Occipital lobe (tissue), 1 donor: ENCODE measurements at regions not wholly inside any gene's neighbourhood (a gene's known extent, or its start where the extent isn't known, plus 50 kb on each side); places are given as distances from the start of the nearest gene placed in this dataset.

Source experiments
- DNase-seq: peaks from one replicate; lab custom pipeline; 2025; lab: John Stamatoyannopoulos, UW

DNA sequence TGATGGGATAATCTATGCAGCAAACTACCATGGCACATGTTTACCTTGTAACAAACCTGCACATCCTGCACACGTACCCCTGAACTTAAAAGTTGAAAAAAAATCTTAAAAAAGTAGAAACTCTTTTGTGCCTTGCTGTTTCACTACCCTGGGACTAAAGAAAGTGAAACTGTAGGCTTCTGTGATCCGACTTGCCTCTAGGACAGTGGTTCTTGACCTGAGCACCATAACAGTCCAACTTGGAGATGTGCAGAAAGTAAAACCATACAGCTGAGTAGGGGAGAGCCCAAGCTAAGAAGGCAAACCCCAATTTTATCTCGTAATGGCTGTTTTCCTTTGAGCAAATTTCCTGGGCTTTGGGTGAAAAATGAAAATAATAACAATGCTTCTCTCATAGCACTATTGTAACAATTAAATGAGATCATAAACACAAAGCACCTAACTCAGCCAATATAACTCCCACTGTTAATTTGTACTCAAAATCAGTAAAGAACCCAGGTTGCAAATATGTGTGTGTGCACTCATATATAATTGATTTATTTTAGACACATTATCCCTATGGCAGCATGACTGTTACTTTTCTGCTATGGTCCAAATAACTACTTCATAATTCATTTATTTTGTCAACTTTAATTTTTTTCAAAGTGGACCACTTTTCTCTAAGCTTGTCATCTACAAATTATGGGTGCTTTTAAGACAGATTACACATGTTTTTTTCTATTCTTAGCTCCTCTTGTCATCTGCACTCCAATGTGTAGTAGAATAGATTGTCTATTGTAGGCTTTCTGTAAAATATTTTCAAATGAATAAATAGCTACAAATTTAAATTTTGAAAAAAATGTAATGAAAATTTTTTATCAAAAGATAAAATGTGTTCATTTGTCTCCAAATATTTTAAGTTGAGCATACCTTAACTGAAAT, 334.9 kb downstream of the BTG1 start:
- no peak for DNase-seq

DNA sequence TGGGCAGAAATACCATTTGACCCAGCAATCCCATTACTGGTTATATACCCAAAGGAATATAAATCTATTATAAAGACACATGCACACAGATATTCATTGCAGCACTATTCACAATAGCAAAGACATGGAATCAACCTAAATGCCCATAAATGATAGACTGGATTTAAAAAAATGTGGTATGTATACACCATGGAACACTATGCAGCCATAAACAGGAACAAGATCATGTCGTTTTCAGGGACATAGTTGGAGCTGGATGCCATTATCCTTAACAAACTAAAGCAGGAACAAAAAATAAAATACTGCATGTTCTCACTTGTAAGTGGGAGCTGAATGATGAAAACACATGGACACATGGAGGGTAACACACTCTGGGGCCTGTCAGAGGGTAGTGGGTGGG, 335.6 kb downstream of the BTG1 start:
- no peak for DNase-seq

DNA sequence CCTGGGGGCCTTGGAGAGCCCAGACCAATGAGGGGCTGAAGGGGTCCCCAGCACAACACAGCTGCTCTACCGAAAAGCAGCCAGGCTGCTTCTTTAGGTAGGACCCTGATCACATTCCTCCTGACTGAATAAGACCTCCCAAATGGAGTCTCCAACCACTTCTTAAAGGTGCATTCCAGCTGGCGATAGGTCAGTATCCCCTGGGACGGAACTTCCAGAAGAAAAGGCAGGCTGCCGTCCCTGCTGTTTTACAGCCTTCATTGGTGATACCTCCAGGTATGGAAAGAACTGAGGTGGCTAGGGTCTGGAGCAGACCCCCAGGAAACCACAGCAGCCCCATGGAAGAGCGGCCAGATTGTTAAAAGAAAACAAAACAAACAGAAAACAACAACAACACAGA, 340.6 kb downstream of the BTG1 start:
- DNase-seq: no peak

GRCh38 chr12:91804533-91804932, 341.1 kb downstream of the BTG1 start:
- DNase-seq: no peak

- no peak for DNase-seq
These were observed 344.6 kb downstream of the BTG1 start for GRCh38 chr12:91801048-91801447.

- no peak for DNase-seq
These were observed 352.0 kb downstream of the BTG1 start for GRCh38 chr12:91793676-91794075.

GRCh38 chr12:91792597-91792996, 353.0 kb downstream of the BTG1 start:
- DNase-seq: no peak

DNA sequence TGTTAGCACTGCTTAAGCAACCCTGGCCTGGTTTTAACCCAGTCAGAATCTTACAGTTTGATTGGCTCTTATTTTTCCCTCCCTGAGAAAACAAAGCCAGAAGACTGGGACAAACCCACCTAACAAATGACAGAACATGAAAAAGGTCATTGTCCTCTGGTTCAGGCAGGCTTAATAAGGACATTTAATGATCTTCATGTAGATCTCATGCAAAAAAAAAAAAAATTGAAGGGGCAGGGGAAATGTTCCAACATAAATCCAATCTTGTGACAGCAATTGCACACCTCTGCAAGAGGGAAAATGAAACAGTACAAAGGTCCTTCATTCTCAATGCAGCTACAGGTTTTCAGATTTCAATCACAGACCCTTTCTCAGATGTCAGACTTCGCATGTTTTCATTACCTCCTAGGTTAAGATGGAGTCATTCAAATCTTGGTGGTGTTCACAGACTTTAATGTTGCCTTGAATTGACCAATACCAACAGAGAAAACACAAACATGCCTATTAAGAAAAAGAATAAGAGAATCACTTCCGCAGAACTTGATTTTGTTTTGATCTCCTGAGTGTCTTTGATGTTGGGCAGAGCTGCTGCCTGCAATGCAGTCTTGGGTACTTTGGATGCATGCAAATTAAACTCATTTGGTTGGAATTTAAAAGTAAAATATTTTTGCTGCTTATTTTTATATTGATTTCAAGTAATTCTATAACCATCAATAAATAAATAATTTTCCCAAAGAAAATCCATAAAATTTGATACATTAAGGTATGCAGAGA, 359.0 kb downstream of the BTG1 start:
- DNase-seq: no peak

DNA sequence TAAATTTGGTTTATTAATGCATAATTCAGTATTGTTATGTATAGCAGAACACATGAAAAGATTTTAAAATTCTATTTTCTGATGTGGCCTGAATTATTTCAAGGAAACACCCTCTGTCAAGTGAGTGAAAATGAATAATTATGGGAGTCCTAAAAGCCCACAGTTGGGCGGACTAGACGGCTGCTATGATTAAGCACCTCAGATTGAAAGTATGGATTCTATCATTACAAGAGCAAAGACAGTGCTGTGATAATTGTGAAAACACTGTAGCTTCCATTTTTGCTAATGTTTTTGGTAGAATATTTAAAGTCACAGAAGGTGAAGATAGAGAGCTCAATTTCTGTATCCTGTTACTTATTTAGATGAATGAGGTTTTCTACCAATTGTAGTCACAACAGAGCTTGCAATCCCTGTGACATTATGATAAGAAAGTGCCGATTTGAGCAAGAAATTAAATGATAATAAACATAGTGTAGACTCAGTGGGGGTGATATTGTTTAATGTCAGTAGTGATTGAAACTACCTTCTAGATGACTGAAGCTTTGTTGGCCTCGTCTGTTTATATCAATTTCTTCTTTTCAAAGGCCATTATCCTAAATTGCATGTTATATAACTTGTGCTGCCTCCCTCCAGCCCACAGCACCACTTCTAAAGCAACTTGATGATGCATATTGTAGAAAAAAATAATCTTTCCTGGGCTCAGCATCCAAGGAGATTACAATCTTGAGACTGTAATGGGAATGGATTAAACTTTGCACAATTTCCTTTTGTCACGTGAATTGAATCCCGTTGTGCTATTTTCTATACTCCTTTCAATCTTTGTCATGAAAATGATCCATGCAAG, 359.8 kb downstream of the BTG1 start:
- no peak for DNase-seq

DNA sequence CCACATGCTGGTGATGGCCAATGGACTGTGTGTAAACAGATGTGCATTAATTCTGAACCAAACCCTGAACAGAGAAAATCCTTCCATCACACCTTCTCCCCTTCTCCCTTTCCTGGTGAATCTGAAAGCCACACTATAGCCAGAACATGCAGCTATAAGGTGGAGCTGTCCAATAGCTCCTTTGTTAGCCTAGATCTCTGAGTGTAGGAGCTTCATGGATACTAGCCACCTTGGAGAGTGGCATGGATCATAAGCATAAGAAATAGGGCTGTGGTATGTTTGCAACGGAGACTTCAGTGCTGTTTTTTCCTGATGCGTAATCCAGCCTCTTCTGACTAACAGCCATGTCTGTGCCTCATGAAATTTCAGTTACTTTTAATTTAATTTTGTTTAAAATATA, 364.5 kb downstream of the BTG1 start:
- DNase-seq: no peak

DNA sequence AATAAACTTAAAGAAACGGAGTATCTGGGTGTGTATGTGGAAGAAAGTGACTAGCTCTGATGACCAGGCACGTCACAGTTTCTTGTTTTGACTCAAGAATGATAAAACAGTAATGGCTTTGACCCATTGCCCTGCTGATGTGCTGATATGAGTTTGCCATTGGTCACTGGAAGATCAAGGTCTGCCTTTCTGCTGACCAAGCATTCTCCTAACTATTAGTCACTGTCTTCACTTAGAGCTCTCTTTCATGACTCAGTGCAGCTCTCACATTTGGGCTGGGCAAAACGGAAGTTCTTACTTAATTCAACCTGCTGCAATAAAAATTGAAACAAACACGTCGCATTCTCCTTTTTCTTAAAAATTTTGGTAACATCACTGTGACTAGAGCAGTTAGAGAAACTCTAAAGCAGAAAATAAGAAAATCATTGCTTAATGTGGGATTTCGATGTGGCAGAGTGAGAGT, 366.7 kb downstream of the BTG1 start:
- DNase-seq: no peak

DNA sequence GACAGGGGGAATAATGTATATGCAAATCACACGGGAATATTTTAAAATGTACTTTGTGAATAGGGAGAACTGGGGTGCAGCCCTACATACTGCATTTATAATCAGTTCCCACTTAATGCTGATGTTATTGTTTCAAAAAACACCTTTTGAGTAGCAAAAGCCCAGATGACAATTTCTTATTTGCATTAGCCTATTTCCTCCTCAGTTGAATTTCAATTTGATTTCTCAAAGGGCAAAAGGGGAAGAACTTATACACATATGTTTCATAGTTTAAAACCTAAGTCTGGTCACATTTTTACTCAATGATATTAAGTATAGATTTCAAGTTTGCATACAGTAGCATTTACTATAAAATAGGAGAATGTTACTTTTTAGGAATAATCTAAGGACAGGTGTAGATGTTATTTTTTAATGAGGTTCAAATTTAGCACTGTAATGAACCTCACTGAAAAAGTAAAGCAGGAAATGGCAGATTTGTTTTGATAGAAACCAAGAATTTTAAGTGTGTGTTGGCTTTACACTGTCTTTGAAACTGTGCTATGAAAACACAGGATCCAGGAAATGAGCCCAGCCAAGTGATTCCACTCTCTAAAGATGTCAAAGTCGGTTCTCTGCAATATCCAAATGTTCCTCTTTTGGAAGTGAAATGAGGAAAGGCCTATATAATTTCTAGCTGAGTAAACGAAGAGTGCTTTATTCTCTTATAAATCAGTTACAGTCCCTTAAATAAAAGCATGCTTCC, 367.4 kb downstream of the BTG1 start:
- no peak for DNase-seq

DNA sequence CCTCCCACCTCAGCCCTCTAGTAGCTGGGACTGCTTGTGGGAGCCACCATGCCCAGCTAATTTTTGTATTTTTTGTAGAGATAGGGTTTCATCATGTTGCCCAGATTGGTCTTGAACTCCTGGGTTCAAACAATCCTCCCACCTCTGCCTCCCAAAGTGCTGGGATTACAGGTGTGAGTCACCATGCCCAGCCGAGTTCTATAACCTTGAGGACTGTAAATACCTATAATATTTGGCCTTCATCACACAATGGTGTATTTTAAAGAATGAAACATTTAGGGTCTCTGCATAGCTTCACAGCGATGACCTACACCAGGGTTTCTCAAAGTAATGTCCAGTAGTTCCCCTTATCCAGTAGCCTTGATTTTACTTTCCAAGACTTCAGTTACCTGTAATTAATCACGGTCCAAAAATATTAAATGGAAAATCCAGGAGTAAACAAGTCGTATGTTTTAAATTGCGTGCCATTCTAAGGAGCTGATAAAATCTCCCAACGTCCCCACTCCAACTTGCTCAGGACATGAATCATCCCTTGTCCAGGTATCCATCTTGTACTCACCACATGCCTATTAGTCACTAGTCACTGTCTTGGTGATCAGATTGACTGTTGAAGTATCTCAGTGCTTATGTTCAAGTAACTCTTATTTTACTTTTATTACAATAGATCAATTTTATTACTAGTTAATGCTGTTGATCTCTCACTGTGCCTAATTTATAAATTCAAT, 368.2 kb downstream of the BTG1 start:
- no peak for DNase-seq

DNA sequence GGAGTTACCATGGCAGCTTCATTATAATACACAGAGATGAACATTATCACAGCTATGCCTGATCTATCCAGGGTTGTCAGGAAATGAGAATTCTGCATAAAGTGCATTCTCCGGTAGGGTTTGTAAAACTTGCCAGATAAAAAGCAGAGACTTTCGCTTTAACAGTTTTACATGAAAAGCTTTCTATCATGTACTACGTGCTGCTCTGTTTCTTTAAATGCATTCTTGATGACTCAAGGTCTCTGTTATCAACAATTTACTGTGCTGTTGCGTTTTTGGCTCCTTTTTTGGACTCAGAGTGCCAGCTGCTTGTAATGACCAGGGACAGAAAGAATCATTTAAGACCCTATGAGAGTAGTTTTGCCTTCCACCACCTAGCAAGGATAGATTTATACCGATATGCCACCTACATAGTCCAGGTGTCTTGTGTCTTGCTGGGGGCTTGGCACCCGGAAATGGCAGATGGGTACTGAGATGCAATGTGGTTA, 371.2 kb downstream of the BTG1 start:
- DNase-seq: no peak

DNA sequence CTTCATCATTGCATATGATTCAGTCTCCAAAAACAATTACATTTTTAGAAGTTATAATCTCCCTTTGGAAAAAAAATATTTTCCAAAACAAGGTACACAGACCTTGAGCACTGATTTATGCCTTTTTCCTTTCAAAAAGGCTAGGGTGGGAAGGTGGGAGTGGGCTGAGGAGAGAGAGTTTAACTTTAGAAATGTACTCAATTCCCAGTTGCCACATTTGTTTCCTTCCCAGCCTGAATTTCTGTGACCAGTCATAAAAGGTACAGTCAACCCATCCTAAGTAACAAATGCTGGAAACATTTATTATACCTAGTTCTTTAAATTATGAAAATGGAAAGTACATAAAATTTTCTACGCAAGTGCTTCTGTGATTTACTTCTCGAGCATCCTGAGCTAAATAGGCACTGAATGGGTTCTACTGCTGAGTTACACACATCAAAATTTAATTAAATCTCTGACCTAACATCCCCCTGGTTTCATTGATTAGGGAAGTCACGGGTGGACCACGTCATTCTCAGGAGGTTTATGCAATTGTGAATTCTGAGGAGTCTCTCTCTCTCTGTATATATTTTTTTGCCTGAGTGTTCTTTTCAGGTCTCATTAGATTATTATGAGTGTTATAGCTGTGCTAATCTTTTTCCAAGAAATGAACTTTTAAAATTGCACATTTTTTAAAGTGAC, 371.8 kb downstream of the BTG1 start:
- no peak for DNase-seq

- no peak for DNase-seq
These were observed 373.2 kb downstream of the BTG1 start for GRCh38 chr12:91772411-91772810.

GRCh38 chr12:91769736-91770135, 375.9 kb downstream of the BTG1 start:
- DNase-seq: no peak

DNA sequence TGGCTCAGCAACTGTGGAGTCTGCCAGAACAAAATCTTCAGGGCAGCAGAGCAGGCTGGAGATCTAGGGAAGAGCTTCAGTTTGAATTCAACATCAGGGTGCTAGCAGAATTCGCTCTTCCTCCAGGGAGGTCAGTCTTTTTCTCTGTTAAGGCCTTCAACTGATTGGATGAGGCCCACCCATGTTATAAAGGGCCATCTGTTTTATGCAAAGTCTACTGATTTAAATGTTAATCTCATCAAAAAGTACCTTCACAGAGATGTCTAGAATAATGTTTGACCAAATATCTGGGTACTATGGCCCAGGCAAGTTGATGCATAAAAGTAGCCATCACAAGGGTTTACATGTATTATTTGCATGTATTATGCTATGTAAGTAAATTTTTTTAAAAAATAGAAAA, 378.4 kb downstream of the BTG1 start:
- no peak for DNase-seq

GRCh38 chr12:91766454-91766853, 379.2 kb downstream of the BTG1 start:
- no peak for DNase-seq
